GM23248 (cell line): ENCODE measurements at regions not wholly inside any gene's neighbourhood (a gene's known extent, or its start where the extent isn't known, plus 50 kb on each side); places are given as distances from the start of the nearest gene placed in this dataset.

ENCODE experiments used
- EZH2 ChIP-seq: fragments of 200-600 bp; sonication (generic); IDR thresholded peaks from 2 replicates; pipeline ENCODE4 v1.6.1; 2018; ENCODE audit warnings: antibody characterized with exemption, mild to moderate bottlenecking; ENCODE audit not compliant: insufficient read depth, poor library complexity, severe bottlenecking
- EZH2phosphoT487 ChIP-seq: fragments of 200-600 bp; sonication (generic); IDR thresholded peaks from 2 replicates; pipeline ENCODE4 v1.6.1; 2018; ENCODE audit warnings: antibody characterized with exemption, moderate library complexity, mild to moderate bottlenecking, low read depth; ENCODE audit not compliant: insufficient read depth

DNA sequence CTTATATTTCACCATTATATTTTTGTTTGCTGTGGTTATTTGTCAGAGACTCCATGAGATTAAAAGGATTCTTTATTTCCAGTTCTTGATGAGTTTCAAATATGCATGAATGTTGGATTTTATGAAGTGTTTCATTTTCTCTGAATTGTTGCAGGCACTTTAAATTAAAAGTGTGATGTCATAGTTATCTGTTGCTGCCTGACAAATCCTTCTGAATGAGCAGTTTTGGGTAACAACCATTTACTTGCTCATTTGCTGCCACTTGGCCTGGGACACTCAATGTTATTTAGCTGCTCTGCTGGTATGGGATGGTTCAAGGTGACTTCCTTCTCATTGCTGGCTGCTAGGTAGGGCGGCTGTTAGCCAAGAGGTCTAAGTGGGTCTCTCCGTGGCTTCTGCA lies 173.5 kb downstream of the LPIN1 start:
- TF ChIP-seq EZH2phosphoT487 (no peak), EZH2 (no peak)
